ENCODE measurements at regions not wholly inside any gene's neighbourhood (a gene's known extent, or its start where the extent isn't known, plus 50 kb on each side); places are given as distances from the start of the nearest gene placed in this dataset.

DNA sequence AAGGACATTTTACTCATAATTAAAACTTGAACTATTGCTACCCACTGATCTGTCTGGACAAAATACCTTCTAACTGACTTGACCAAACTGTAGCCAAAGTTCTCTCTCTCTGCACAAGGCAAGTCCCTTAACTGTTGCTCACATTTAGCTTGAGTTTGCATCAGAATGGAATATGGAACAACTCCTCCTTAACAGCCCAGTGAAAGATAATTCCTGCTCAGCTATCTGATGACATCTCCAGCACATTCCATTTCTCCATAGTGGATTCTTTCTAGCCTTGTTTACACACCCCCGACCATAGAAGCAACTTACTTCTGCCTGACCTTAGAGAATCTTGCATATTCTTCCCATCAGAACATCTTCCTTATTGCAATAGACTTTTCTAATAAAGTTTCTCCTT lies 317.2 kb upstream of the CDH2 start:
- TF ChIP-seq, protein P1, sequence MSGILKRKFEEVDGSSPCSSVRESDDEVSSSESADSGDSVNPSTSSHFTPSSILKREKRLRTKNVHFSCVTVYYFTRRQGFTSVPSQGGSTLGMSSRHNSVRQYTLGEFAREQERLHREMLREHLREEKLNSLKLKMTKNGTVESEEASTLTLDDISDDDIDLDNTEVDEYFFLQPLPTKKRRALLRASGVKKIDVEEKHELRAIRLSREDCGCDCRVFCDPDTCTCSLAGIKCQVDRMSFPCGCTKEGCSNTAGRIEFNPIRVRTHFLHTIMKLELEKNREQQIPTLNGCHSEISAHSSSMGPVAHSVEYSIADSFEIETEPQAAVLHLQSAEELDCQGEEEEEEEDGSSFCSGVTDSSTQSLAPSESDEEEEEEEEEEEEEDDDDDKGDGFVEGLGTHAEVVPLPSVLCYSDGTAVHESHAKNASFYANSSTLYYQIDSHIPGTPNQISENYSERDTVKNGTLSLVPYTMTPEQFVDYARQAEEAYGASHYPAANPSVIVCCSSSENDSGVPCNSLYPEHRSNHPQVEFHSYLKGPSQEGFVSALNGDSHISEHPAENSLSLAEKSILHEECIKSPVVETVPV (CRISPR knock-in tag; IDR thresholded peaks at IDR 0.05), result no peak
- TF ChIP-seq CSDC2 (CRISPR knock-in tag; IDR thresholded peaks at IDR 0.05) (no peak), OSR1 (CRISPR knock-in tag; IDR thresholded peaks at IDR 0.05) (no peak), TOX (CRISPR knock-in tag; IDR thresholded peaks at IDR 0.05; ENCODE audit: borderline replicate concordance) (no peak), ZFP3 (CRISPR knock-in tag; IDR thresholded peaks at IDR 0.05) (no peak), ZFP30 (CRISPR knock-in tag; IDR thresholded peaks at IDR 0.05) (no peak), GLIS3 (CRISPR knock-in tag; IDR thresholded peaks at IDR 0.05) (no peak), ISL1 (CRISPR knock-in tag; IDR thresholded peaks at IDR 0.05) (no peak), ZNF565 (CRISPR knock-in tag; conservative IDR thresholded peaks at IDR 0.05; ENCODE audit: low read depth) (no peak), ARNTL (CRISPR knock-in tag; IDR thresholded peaks at IDR 0.05; ENCODE audit: borderline replicate concordance, low read depth) (no peak), SNAI2 (CRISPR knock-in tag; IDR thresholded peaks at IDR 0.05) (no peak), ZNF8 (CRISPR knock-in tag; IDR thresholded peaks at IDR 0.05) (no peak)
- TF ChIP-seq, protein P2, sequence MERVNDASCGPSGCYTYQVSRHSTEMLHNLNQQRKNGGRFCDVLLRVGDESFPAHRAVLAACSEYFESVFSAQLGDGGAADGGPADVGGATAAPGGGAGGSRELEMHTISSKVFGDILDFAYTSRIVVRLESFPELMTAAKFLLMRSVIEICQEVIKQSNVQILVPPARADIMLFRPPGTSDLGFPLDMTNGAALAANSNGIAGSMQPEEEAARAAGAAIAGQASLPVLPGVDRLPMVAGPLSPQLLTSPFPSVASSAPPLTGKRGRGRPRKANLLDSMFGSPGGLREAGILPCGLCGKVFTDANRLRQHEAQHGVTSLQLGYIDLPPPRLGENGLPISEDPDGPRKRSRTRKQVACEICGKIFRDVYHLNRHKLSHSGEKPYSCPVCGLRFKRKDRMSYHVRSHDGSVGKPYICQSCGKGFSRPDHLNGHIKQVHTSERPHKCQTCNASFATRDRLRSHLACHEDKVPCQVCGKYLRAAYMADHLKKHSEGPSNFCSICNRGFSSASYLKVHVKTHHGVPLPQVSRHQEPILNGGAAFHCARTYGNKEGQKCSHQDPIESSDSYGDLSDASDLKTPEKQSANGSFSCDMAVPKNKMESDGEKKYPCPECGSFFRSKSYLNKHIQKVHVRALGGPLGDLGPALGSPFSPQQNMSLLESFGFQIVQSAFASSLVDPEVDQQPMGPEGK (CRISPR knock-in tag; IDR thresholded peaks at IDR 0.05; ENCODE audit: borderline replicate concordance), result no peak

Data from SK-N-SH treated with all-trans-retinoic acid at 6 μM for 48 hours (cell line).